ENCODE measurements at regions not wholly inside any gene's neighbourhood (a gene's known extent, or its start where the extent isn't known, plus 50 kb on each side); places are given as distances from the start of the nearest gene placed in this dataset.
A peak's percentile ranks its signal among the peaks of the same experiment; 100 is the strongest.

DNA sequence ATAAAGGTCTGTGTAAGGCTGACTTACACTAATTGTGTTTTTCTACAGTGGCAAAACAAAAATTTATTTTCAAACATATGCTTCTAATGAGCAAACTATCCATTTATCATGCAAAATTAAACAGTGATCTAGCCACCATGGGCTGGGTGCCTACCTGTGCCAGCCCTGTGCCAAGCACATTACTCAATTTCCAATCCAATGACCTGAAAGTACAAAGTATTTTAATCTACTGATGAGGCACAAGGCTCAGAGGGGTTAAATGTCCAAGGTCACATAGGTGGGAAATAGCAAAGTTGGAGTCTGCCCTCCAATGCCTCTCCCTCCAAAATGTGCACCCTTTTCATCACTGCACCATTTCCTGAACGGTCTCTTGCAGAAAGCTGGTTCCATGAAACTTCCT, 279.1 kb upstream of the FMN2 start:
- Histone ChIP-seq H3K4me1 (ENCODE audit: control insufficient read depth, insufficient read depth, low read length) (peaks cover 20% of the 10 kb centered on the region), H3K36me3 (ENCODE audit: control insufficient read depth, insufficient read depth, low read length) (no peaks in the 10 kb centered on the region), H3K27ac (ENCODE audit: low read depth, low read length) (no peak overlapping the region), H3K4me3 (ENCODE audit: low read depth, low read length) (no peak overlapping the region), H3K27me3 (ENCODE audit: control insufficient read depth, insufficient read depth, low read length) (no peaks in the 10 kb centered on the region), H3K9me3 (ENCODE audit: control insufficient read depth, insufficient read depth, low read length) (no peaks in the 10 kb centered on the region)
- 100% methylated on average over 1 of the region's 1 CpG for WGBS (ENCODE audit: insufficient coverage)
- DNase-seq (ENCODE audit: low read depth in 4 of 6, low spot score in 6 of 6) = no peak

- H3K27me3 ChIP-seq (ENCODE audit: control insufficient read depth, insufficient read depth, low read length) = no peaks in the 10 kb centered on the region
- WGBS (ENCODE audit: insufficient coverage) = 35% methylated on average over 5 of the region's 8 CpGs
- H3K9me3 ChIP-seq (ENCODE audit: control insufficient read depth, insufficient read depth, low read length) = no peaks in the 10 kb centered on the region
- peak in 1 of 6 donors; percentile 58 for DNase-seq (ENCODE audit: low read depth in 4 of 6, low spot score in 6 of 6)
- H3K4me3 ChIP-seq (ENCODE audit: low read depth, low read length) = no peak overlapping the region
- H3K27ac ChIP-seq (ENCODE audit: low read depth, low read length) = no peak overlapping the region
- H3K4me1 ChIP-seq (ENCODE audit: control insufficient read depth, insufficient read depth, low read length) = peaks cover 19% of the 10 kb centered on the region
- H3K36me3 ChIP-seq (ENCODE audit: control insufficient read depth, insufficient read depth, low read length) = no peaks in the 10 kb centered on the region
Observed at GRCh38 chr1:239814306-239814881, 277.3 kb upstream of the FMN2 start.

GRCh38 chr1:239815074-239815473, 276.6 kb upstream of the FMN2 start:
- Histone ChIP-seq H3K4me3 (ENCODE audit: low read depth, low read length) (no peak overlapping the region), H3K4me1 (ENCODE audit: control insufficient read depth, insufficient read depth, low read length) (peaks cover 13% of the 10 kb centered on the region), H3K27ac (ENCODE audit: low read depth, low read length) (no peak overlapping the region), H3K9me3 (ENCODE audit: control insufficient read depth, insufficient read depth, low read length) (no peaks in the 10 kb centered on the region), H3K36me3 (ENCODE audit: control insufficient read depth, insufficient read depth, low read length) (no peaks in the 10 kb centered on the region), H3K27me3 (ENCODE audit: control insufficient read depth, insufficient read depth, low read length) (no peaks in the 10 kb centered on the region)
- no peak for DNase-seq (ENCODE audit: low read depth in 4 of 6, low spot score in 6 of 6)
- WGBS (ENCODE audit: insufficient coverage) = no CpG with 5 or more reads among the region's 4 CpGs

GRCh38 chr1:239816081-239816782, 275.5 kb upstream of the FMN2 start:
- DNase-seq (ENCODE audit: low read depth in 4 of 6, low spot score in 6 of 6) = peak in 1 of 6 donors; percentile 38
- no peak overlapping the region for H3K4me3 ChIP-seq (ENCODE audit: low read depth, low read length)
- no peaks in the 10 kb centered on the region for H3K27me3 ChIP-seq (ENCODE audit: control insufficient read depth, insufficient read depth, low read length)
- no peak overlapping the region for H3K27ac ChIP-seq (ENCODE audit: low read depth, low read length)
- H3K36me3 ChIP-seq (ENCODE audit: control insufficient read depth, insufficient read depth, low read length) = no peaks in the 10 kb centered on the region
- peaks cover 8% of the 10 kb centered on the region for H3K4me1 ChIP-seq (ENCODE audit: control insufficient read depth, insufficient read depth, low read length)
- whole genome bisulfite sequencing (ENCODE audit: insufficient coverage) = 25% methylated on average over 2 of the region's 5 CpGs
- H3K9me3 ChIP-seq (ENCODE audit: control insufficient read depth, insufficient read depth, low read length) = no peaks in the 10 kb centered on the region

DNA sequence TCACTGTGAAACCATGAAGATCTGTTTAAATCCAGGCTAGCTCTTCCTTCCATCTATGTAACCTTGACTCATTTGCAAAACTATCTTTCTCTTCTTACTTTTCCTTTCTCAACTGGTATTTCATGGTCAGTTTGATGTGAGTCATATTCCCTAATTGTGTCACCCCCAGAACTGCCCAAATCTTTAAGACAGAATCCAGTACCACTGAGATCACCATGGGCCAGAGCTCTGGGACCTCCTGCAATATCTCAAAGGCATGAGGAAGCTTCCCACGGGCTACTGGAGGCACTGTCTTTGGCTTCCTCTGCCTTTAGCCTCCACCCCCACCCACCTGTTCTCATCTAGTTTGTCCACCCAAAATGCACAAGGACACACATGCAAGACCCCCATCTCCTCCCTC, 274.4 kb upstream of the FMN2 start:
- Histone ChIP-seq H3K4me1 (ENCODE audit: control insufficient read depth, insufficient read depth, low read length) (peaks cover 6% of the 10 kb centered on the region), H3K27me3 (ENCODE audit: control insufficient read depth, insufficient read depth, low read length) (no peaks in the 10 kb centered on the region), H3K27ac (ENCODE audit: low read depth, low read length) (no peak overlapping the region), H3K9me3 (ENCODE audit: control insufficient read depth, insufficient read depth, low read length) (no peaks in the 10 kb centered on the region), H3K36me3 (ENCODE audit: control insufficient read depth, insufficient read depth, low read length) (no peaks in the 10 kb centered on the region), H3K4me3 (ENCODE audit: low read depth, low read length) (no peak overlapping the region)
- WGBS (ENCODE audit: insufficient coverage) = 89% methylated on average over 1 of the region's 1 CpG
- no peak for DNase-seq (ENCODE audit: low read depth in 4 of 6, low spot score in 6 of 6)

- no peak overlapping the region for H3K27ac ChIP-seq (ENCODE audit: low read depth, low read length)
- no peaks in the 10 kb centered on the region for H3K36me3 ChIP-seq (ENCODE audit: control insufficient read depth, insufficient read depth, low read length)
- WGBS (ENCODE audit: insufficient coverage) = 90% methylated on average over 2 of the region's 7 CpGs
- H3K4me3 ChIP-seq (ENCODE audit: low read depth, low read length) = no peak overlapping the region
- H3K9me3 ChIP-seq (ENCODE audit: control insufficient read depth, insufficient read depth, low read length) = no peaks in the 10 kb centered on the region
- peaks cover 6% of the 10 kb centered on the region for H3K4me1 ChIP-seq (ENCODE audit: control insufficient read depth, insufficient read depth, low read length)
- no peaks in the 10 kb centered on the region for H3K27me3 ChIP-seq (ENCODE audit: control insufficient read depth, insufficient read depth, low read length)
- no peak for DNase-seq (ENCODE audit: low read depth in 4 of 6, low spot score in 6 of 6)
Observed at GRCh38 chr1:239817801-239818200, 273.9 kb upstream of the FMN2 start.

DNA sequence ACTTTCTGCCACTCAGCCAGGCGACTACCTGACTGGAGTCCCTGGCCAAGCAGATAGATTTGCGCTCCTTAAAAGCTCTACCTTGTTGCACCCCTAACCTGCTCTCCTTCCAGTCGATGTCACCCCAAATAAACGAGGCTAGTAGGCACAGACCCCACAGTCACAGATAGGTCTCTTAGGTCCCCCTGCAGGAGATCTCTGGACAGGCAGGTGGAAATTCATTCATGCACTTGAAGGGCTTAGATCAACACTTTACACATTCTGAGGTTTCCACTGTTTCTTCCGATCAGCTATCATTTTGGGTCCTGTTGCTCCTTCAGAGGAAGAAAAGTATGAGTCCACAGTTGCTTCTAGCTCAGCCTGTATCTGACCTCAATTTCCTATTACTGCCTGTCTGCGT, 272.6 kb upstream of the FMN2 start:
- Histone ChIP-seq H3K36me3 (ENCODE audit: control insufficient read depth, insufficient read depth, low read length) (no peaks in the 10 kb centered on the region), H3K9me3 (ENCODE audit: control insufficient read depth, insufficient read depth, low read length) (no peaks in the 10 kb centered on the region), H3K4me1 (ENCODE audit: control insufficient read depth, insufficient read depth, low read length) (peaks cover 10% of the 10 kb centered on the region), H3K27me3 (ENCODE audit: control insufficient read depth, insufficient read depth, low read length) (no peaks in the 10 kb centered on the region), H3K27ac (ENCODE audit: low read depth, low read length) (no peak overlapping the region), H3K4me3 (ENCODE audit: low read depth, low read length) (no peak overlapping the region)
- 87% methylated on average over 5 of the region's 6 CpGs for WGBS (ENCODE audit: insufficient coverage)
- DNase-seq (ENCODE audit: low read depth in 4 of 6, low spot score in 6 of 6) = no peak

DNA sequence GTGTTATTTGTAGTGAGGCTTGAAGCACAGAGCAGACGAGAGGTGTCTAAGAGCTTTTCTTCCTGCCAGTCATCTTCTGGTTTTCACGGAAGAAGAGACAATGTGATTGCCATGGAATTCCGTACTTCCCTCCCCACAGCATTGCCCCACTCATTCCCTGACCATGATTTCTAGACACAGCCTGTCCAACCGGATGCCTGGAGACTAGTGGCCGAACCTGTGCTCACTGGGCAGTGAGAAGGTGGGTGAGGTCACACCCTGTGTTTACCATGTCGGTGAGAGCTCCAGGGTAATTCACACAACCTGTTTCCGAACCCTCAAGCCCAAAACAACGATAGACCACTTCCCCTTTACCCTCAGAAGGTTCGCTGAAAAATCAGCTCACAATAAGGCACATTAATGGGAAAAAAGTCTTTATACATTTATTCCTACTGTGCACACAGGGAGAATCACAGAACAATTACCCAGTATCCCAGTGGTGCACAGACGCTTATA, 271.9 kb upstream of the FMN2 start:
- Histone ChIP-seq H3K4me1 (ENCODE audit: control insufficient read depth, insufficient read depth, low read length) (peaks cover 4% of the 10 kb centered on the region), H3K9me3 (ENCODE audit: control insufficient read depth, insufficient read depth, low read length) (no peaks in the 10 kb centered on the region), H3K27me3 (ENCODE audit: control insufficient read depth, insufficient read depth, low read length) (no peaks in the 10 kb centered on the region), H3K27ac (ENCODE audit: low read depth, low read length) (no peak overlapping the region), H3K4me3 (ENCODE audit: low read depth, low read length) (no peak overlapping the region), H3K36me3 (ENCODE audit: control insufficient read depth, insufficient read depth, low read length) (no peaks in the 10 kb centered on the region)
- no peak for DNase-seq (ENCODE audit: low read depth in 4 of 6, low spot score in 6 of 6)
- WGBS (ENCODE audit: insufficient coverage) = 88% methylated on average over 6 of the region's 10 CpGs

DNA sequence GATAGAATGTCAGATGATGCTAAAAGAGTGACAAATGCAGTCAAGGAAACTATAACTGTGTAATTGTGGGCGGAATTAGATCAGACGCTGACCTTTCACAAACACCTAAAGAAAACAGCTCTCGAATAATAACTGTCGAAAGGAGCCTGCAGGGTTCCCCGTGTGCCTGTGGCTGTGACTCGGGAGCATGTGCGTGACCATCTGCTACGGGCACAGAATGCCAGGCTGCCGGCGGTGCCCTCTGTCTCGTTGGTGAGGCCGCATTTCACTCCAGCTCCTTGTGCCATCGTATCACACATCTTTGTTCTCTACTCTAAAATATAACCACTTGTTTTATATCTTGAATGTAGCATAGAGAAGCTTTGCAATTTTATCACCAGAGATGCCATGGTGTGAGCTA, 267.8 kb upstream of the FMN2 start:
- WGBS (ENCODE audit: insufficient coverage) = 59% methylated on average over 8 of the region's 13 CpGs
- DNase-seq (ENCODE audit: low read depth in 4 of 6, low spot score in 6 of 6) = peak in 1 of 6 donors; percentile 82
- no peak overlapping the region for H3K27ac ChIP-seq (ENCODE audit: low read depth, low read length)
- H3K27me3 ChIP-seq (ENCODE audit: control insufficient read depth, insufficient read depth, low read length) = no peaks in the 10 kb centered on the region
- no peak overlapping the region for H3K4me3 ChIP-seq (ENCODE audit: low read depth, low read length)
- H3K9me3 ChIP-seq (ENCODE audit: control insufficient read depth, insufficient read depth, low read length) = no peaks in the 10 kb centered on the region
- no peaks in the 10 kb centered on the region for H3K36me3 ChIP-seq (ENCODE audit: control insufficient read depth, insufficient read depth, low read length)
- peaks cover 3% of the 10 kb centered on the region for H3K4me1 ChIP-seq (ENCODE audit: control insufficient read depth, insufficient read depth, low read length)

DNA sequence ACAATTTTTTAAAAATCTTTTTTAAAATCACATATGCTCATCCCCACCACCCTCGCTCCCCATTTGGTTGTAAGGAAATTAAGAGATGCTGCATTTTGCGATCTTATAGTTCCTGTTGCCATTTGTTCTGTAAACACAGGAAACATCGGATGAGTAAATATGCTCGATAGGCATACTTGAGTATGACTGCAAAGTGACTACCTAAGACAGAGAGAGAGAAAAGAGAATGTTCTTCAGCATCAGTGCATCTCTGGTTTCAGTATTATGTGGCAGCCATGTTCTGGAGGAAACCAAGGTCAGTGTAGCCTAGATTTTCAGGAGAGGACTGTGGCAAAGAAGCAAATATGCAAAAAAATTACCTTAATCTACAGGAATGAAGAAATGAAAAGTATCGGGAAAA, 265.5 kb upstream of the FMN2 start:
- H3K9me3 ChIP-seq (ENCODE audit: control insufficient read depth, insufficient read depth, low read length) = no peaks in the 10 kb centered on the region
- no peak for DNase-seq (ENCODE audit: low read depth in 4 of 6, low spot score in 6 of 6)
- H3K4me1 ChIP-seq (ENCODE audit: control insufficient read depth, insufficient read depth, low read length) = peaks cover 3% of the 10 kb centered on the region
- WGBS (ENCODE audit: insufficient coverage) = 100% methylated on average over 2 of the region's 5 CpGs
- H3K36me3 ChIP-seq (ENCODE audit: control insufficient read depth, insufficient read depth, low read length) = no peaks in the 10 kb centered on the region
- no peaks in the 10 kb centered on the region for H3K27me3 ChIP-seq (ENCODE audit: control insufficient read depth, insufficient read depth, low read length)
- H3K27ac ChIP-seq (ENCODE audit: low read depth, low read length) = no peak overlapping the region
- no peak overlapping the region for H3K4me3 ChIP-seq (ENCODE audit: low read depth, low read length)
